HUDEP-2 (cell line): ENCODE measurements at regions not wholly inside any gene's neighbourhood (a gene's known extent, or its start where the extent isn't known, plus 50 kb on each side); places are given as distances from the start of the nearest gene placed in this dataset.
A peak's percentile ranks its signal among the peaks of the same experiment; 100 is the strongest.
"Not testable (repeated sequence)": the region's sequence is repeated elsewhere in the genome, so short reads cannot be mapped to it uniquely, and the experiment has no call there.

Experiments
- DNase-seq, 76 experiments: peaks; one replicate each; lab custom pipeline; 2025; ENCODE audit not compliant: unreplicated experiment in 76 of 76; lab: John Stamatoyannopoulos, UW

- DNase-seq = no peak
Measured at GRCh38 chr7:155395176-155395797, 62.6 kb upstream of the EN2 start.

GRCh38 chr7:155396661-155397060 lies 61.3 kb upstream of the EN2 start:
- no peak for DNase-seq

- DNase-seq = not testable (repeated sequence)
Measured at GRCh38 chr7:155397758-155398714, 59.9 kb upstream of the EN2 start.

- peak in 8 of 76 experiments; percentile 3 to 23 (median 12) for DNase-seq
Measured at GRCh38 chr7:155398944-155399343, 59.0 kb upstream of the EN2 start.

- DNase-seq = no peak
Measured at GRCh38 chr7:155399577-155399976, 58.4 kb upstream of the EN2 start.

GRCh38 chr7:155401231-155401630 lies 56.7 kb upstream of the EN2 start:
- DNase-seq = no peak

- no peak for DNase-seq
Measured at GRCh38 chr7:155401884-155402283, 56.0 kb upstream of the EN2 start.

GRCh38 chr7:155402941-155403340 lies 55.0 kb upstream of the EN2 start:
- no peak for DNase-seq

GRCh38 chr7:155404976-155405375 lies 53.0 kb upstream of the EN2 start:
- no peak for DNase-seq

- no peak for DNase-seq
Measured at GRCh38 chr7:155405399-155406318, 52.3 kb upstream of the EN2 start.

GRCh38 chr7:155407799-155408198 lies 50.1 kb upstream of the EN2 start:
- DNase-seq = no peak
